CD14-positive monocyte (primary cell): ENCODE measurements at regions not wholly inside any gene's neighbourhood (a gene's known extent, or its start where the extent isn't known, plus 50 kb on each side); places are given as distances from the start of the nearest gene placed in this dataset.

Source experiments
- DNase-seq, 3 donors: peaks; one replicate each; pipeline ENCODE4 v3.0.0-alpha.2; 2011 to 2022
- H2AFZ ChIP-seq: 2 replicates; pipeline ENCODE4 v1.6.0; 2012; ENCODE audit warnings: mild to moderate bottlenecking, low read depth, low read length, inconsistent platforms; ENCODE audit not compliant: insufficient read depth, poor library complexity, severe bottlenecking
- H3K27ac ChIP-seq, 2 donors: 1 replicate in 1 of 2; 2 replicates in 1 of 2; pipeline ENCODE4 v1.5.1; 2012 to 2013; ENCODE audit warnings: low read length in 2 of 2, control low read depth in 1 of 2, inconsistent platforms in 1 of 2, low read depth in 1 of 2, mild to moderate bottlenecking in 1 of 2
- H3K27me3 ChIP-seq, 2 donors: one replicate each; pipeline versions ENCODE4 v1.6.0 to v1.6.1; 2011 to 2013; ENCODE audit warnings: low read length in 2 of 2; ENCODE audit not compliant: control insufficient read depth in 2 of 2, insufficient read depth in 2 of 2
- H3K36me3 ChIP-seq, 2 donors: replicated peaks in 1 of 2; 1 replicate in 1 of 2; 2 replicates in 1 of 2; pipeline versions ENCODE4 v1.5.1 to v1.6.1; 2012 to 2013; ENCODE audit warnings: low read length in 2 of 2, control low read depth in 1 of 2, inconsistent platforms in 1 of 2, mild to moderate bottlenecking in 1 of 2; ENCODE audit not compliant: insufficient read depth in 2 of 2, control insufficient read depth in 1 of 2
- H3K4me1 ChIP-seq, 2 donors: 1 replicate in 1 of 2; 2 replicates in 1 of 2; pipeline versions ENCODE4 v1.5.1 to v1.6.1; 2012 to 2013; ENCODE audit warnings: low read length in 2 of 2, control low read depth in 1 of 2, inconsistent platforms in 1 of 2, mild to moderate bottlenecking in 1 of 2, moderate library complexity in 1 of 2; ENCODE audit not compliant: insufficient read depth in 2 of 2, control insufficient read depth in 1 of 2
- H3K4me2 ChIP-seq: replicated peaks from 2 replicates; pipeline ENCODE3; 2012; ENCODE audit warnings: low read length, moderate library complexity, mild to moderate bottlenecking; ENCODE audit not compliant: poor library complexity, severe bottlenecking; ENCODE audit errors: extremely low read depth
- H3K4me3 ChIP-seq, 3 experiments: fragments of 200-600 bp in 1 of 3; sonication (generic) in 1 of 3; replicated peaks in 1 of 3; 1 replicate in 2 of 3; 2 replicates in 1 of 3; pipeline ENCODE4 v1.5.1; 2011 to 2013; ENCODE audit warnings: low read length in 3 of 3, mild to moderate bottlenecking in 3 of 3, control low read depth in 2 of 3, low read depth in 2 of 3, inconsistent platforms in 1 of 3, moderate library complexity in 1 of 3
- H3K79me2 ChIP-seq: 2 replicates; pipeline ENCODE4 v1.6.0; 2012; ENCODE audit warnings: mild to moderate bottlenecking, control low read depth, inconsistent platforms, low read length, moderate library complexity; ENCODE audit not compliant: insufficient read depth
- H3K9ac ChIP-seq: 2 replicates; pipeline ENCODE4 v1.6.0; 2017; ENCODE audit warnings: low read length, mild to moderate bottlenecking; ENCODE audit not compliant: insufficient read depth, poor library complexity, severe bottlenecking
- H3K9me3 ChIP-seq, 2 donors: replicated peaks in 1 of 2; 1 replicate in 1 of 2; 2 replicates in 1 of 2; pipeline versions ENCODE4 v1.5.1 to v1.6.1; 2012 to 2013; ENCODE audit warnings: low read length in 2 of 2, control low read depth in 1 of 2; ENCODE audit not compliant: control insufficient read depth in 1 of 2, insufficient read depth in 1 of 2
- H4K20me1 ChIP-seq: 2 replicates; pipeline ENCODE4 v1.6.0; 2012; ENCODE audit warnings: mild to moderate bottlenecking, low read length, control low read depth, moderate library complexity; ENCODE audit not compliant: insufficient read depth
- H3K27ac Mint-ChIP-seq, 7 donors: one replicate each; pipeline ENCODE4 v1.8.0; 2020; ENCODE audit warnings: mild to moderate bottlenecking in 7 of 7, mixed read lengths in 7 of 7, moderate library complexity in 6 of 7, inconsistent platforms in 2 of 7
- H3K27me3 Mint-ChIP-seq, 3 donors: one replicate each; pipeline ENCODE4 v1.8.0; 2021 to 2022; ENCODE audit warnings: low read depth in 3 of 3, mild to moderate bottlenecking in 3 of 3, mixed read lengths in 3 of 3, moderate library complexity in 3 of 3, inconsistent platforms in 1 of 3
- H3K36me3 Mint-ChIP-seq, 2 donors: one replicate each; pipeline ENCODE4 v1.8.0; 2020; ENCODE audit warnings: mixed read lengths in 2 of 2, inconsistent platforms in 1 of 2, mild to moderate bottlenecking in 1 of 2
- H3K4me1 Mint-ChIP-seq: one replicate; pipeline ENCODE4 v1.8.0; 2020; ENCODE audit warnings: mild to moderate bottlenecking, mixed read lengths
- H3K4me3 Mint-ChIP-seq, 2 donors: one replicate each; pipeline ENCODE4 v1.8.0; 2020; ENCODE audit warnings: mild to moderate bottlenecking in 2 of 2, mixed read lengths in 2 of 2, moderate library complexity in 1 of 2
- H3K9me3 Mint-ChIP-seq, 7 donors: one replicate each; pipeline ENCODE4 v1.8.0; 2020 to 2022; ENCODE audit warnings: mixed read lengths in 7 of 7, mild to moderate bottlenecking in 6 of 7, moderate library complexity in 6 of 7, inconsistent platforms in 2 of 7
- WGBS: methylation state at CpG from one replicate; pipeline ENCODE4 v1.1.5; 2013; ENCODE audit warnings: missing lambda C conversion rate; ENCODE audit not compliant: insufficient coverage; 5-methylcytosine and 5-hydroxymethylcytosine counted together
- intact Hi-C, 2 donors: fragments of 100-400 bp; cut with micrococcal nuclease; formaldehyde crosslinking; loops; one replicate each; pipeline versions ENCODE4 v1.15.0 to v1.15.1; 2023
- TF ChIP-seq, protein P1 (sequence below): fragments of 200-600 bp; IDR thresholded peaks from one replicate; pipeline ENCODE4 v1.8.0; 2022; ENCODE audit warnings: antibody characterized with exemption, mild to moderate bottlenecking

DNA sequence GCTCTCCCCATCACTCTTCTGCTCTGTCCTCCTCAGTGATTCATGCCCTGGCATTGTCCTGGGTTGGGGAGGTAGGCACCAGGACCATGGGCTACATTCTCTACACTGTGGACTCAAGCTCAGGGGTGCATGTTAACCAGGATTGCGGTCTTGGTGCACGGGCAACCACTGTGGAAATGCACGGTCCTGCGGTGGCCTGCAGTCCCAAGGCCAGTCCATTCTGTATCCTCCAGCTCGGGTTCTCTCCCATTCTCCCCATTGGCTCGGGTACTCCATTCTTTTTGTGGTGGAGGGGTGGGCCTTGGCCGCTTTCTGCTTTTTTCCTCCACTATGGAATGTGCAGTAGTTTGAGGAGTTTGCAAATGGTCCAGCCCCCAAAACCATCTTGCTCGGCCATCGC, 215.0 kb upstream of the MYT1L start:
- no peak for DNase-seq
- Histone ChIP-seq H3K36me3 (no peaks in the 10 kb centered on the region), H3K9me3 (peaks cover 3 to 7% of the 10 kb centered on the region in 2 donors), H3K4me2 (no peak overlapping the region), H3K79me2 (no peaks in the 10 kb centered on the region), H4K20me1 (no peaks in the 10 kb centered on the region), H3K27ac (no peak overlapping the region), H3K9ac (no peak overlapping the region), H2AFZ (no peak overlapping the region), H3K4me1 (no peaks in the 10 kb centered on the region), H3K4me3 (no peak overlapping the region), H3K27me3 (no peaks in the 10 kb centered on the region)
- H3K27me3 Mint-ChIP-seq, result peaks cover 0 to 2% (median 2%) of the 10 kb centered on the region in 3 donors
- TF ChIP-seq, protein P1, sequence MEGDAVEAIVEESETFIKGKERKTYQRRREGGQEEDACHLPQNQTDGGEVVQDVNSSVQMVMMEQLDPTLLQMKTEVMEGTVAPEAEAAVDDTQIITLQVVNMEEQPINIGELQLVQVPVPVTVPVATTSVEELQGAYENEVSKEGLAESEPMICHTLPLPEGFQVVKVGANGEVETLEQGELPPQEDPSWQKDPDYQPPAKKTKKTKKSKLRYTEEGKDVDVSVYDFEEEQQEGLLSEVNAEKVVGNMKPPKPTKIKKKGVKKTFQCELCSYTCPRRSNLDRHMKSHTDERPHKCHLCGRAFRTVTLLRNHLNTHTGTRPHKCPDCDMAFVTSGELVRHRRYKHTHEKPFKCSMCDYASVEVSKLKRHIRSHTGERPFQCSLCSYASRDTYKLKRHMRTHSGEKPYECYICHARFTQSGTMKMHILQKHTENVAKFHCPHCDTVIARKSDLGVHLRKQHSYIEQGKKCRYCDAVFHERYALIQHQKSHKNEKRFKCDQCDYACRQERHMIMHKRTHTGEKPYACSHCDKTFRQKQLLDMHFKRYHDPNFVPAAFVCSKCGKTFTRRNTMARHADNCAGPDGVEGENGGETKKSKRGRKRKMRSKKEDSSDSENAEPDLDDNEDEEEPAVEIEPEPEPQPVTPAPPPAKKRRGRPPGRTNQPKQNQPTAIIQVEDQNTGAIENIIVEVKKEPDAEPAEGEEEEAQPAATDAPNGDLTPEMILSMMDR, result no peak
- H3K36me3 Mint-ChIP-seq, result no peaks in the 10 kb centered on the region
- H3K4me3 Mint-ChIP-seq, result no peak overlapping the region
- no peaks in the 10 kb centered on the region for H3K4me1 Mint-ChIP-seq
- intact Hi-C loops, result no loop called here
- WGBS, result 100% methylated on average over 3 of the region's 9 CpGs
- H3K9me3 Mint-ChIP-seq, result peaks cover 0 to 7% (median 6%) of the 10 kb centered on the region in 7 donors
- no peak overlapping the region for H3K27ac Mint-ChIP-seq

DNA sequence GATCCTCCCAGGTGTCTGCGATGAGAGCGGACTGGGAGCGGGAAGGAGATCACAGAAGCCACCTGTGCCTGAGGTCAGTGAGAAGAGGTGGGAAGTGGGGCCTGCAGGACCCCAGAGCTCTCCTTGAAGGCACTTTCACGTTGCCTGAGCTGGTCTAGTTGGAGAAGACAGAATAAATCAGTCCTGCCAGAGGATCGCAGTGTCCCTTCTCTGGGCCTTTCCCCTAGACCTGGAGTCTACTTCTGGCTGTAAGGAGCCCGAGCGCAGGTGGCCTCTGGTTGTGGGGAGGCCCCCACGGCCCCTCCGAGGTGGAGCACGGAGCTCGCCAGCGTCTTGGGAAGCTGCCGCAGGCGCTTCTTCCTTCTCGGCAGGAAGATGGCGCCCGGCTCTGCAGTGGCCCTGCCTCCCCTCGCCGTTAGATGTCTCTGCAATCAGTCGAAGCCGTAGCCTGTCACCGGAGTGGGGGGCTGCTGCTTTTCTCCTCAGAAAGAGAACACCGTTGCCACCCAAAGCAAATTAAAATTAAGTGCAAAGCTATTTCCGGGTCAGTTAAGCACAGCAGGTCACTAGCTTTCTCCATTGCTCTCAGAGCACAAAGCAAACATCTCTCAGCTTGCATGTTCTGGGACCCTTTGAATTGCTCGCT, 212.0 kb upstream of the MYT1L start:
- TF ChIP-seq, protein P1, result no peak
- Mint-ChIP-seq H3K27me3 (peaks cover 0 to 7% (median 2%) of the 10 kb centered on the region in 3 donors), H3K27ac (no peak overlapping the region), H3K9me3 (peaks cover 0 to 5% (median 2%) of the 10 kb centered on the region in 7 donors), H3K36me3 (no peaks in the 10 kb centered on the region), H3K4me3 (no peak overlapping the region), H3K4me1 (no peaks in the 10 kb centered on the region)
- Histone ChIP-seq H3K79me2 (no peaks in the 10 kb centered on the region), H3K4me3 (no peak overlapping the region), H3K27ac (no peak overlapping the region), H3K4me1 (no peaks in the 10 kb centered on the region), H3K4me2 (no peak overlapping the region), H3K27me3 (no peaks in the 10 kb centered on the region), H2AFZ (peak overlapping the region; percentile 53), H3K9ac (no peak overlapping the region), H3K36me3 (no peaks in the 10 kb centered on the region), H3K9me3 (no peaks in the 10 kb centered on the region), H4K20me1 (no peaks in the 10 kb centered on the region)
- 88% methylated on average over 21 of the region's 25 CpGs for WGBS
- no peak for DNase-seq
- intact Hi-C loops, result no loop called here
